Uterus (tissue), 2 donors: ENCODE measurements at regions not wholly inside any gene's neighbourhood (a gene's known extent, or its start where the extent isn't known, plus 50 kb on each side); places are given as distances from the start of the nearest gene placed in this dataset.

Experiments used
- POLR2A ChIP-seq, 2 donors: fragments of 450-650 bp; IDR thresholded peaks; one replicate each; pipeline ENCODE4 v1.6.1; 2016; ENCODE audit warnings: antibody characterized with exemption in 2 of 2, mild to moderate bottlenecking in 1 of 2, moderate library complexity in 1 of 2
- TF ChIP-seq, protein P1 (sequence below), 4 experiments: fragments of 200-600 bp in 2 of 4; fragments of 450-650 bp in 2 of 4; sonication (generic) in 2 of 4; IDR thresholded peaks; one replicate each; pipeline ENCODE4 v1.5.1; 2016 to 2019; ENCODE audit warnings: antibody characterized with exemption in 4 of 4, mild to moderate bottlenecking in 2 of 4, moderate library complexity in 1 of 4

DNA sequence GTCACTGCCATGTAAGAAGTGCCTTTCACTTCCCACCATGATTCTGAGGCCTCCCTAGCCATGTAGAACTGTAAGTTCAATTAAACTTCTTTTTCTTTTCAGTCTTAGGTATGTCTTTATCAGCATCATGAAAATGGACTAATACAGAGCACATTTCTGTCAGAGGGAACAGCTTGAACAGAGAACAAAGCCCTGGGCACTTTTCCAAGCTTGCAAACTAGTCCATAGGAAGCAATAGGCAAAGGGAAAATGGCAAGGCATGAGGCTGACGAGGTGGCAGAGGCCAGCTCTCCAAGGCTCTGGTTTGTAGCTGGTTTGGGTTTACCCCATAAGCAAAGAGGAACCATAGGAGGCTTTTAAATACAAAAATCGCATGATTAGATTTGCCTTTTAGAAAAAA is 185.1 kb upstream of the HDDC2 start:
- TF ChIP-seq, protein P1, sequence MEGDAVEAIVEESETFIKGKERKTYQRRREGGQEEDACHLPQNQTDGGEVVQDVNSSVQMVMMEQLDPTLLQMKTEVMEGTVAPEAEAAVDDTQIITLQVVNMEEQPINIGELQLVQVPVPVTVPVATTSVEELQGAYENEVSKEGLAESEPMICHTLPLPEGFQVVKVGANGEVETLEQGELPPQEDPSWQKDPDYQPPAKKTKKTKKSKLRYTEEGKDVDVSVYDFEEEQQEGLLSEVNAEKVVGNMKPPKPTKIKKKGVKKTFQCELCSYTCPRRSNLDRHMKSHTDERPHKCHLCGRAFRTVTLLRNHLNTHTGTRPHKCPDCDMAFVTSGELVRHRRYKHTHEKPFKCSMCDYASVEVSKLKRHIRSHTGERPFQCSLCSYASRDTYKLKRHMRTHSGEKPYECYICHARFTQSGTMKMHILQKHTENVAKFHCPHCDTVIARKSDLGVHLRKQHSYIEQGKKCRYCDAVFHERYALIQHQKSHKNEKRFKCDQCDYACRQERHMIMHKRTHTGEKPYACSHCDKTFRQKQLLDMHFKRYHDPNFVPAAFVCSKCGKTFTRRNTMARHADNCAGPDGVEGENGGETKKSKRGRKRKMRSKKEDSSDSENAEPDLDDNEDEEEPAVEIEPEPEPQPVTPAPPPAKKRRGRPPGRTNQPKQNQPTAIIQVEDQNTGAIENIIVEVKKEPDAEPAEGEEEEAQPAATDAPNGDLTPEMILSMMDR (IDR thresholded peaks at IDR 0.05), result no peak
- no peak for TF ChIP-seq POLR2A (IDR thresholded peaks at IDR 0.05)
